GM18909 (cell line): ENCODE measurements at regions not wholly inside any gene's neighbourhood (a gene's known extent, or its start where the extent isn't known, plus 50 kb on each side); places are given as distances from the start of the nearest gene placed in this dataset.

Experiments used
- ATAC-seq: cut with Tn5 transposase; IDR thresholded peaks from one replicate; pipeline ENCODE4 v1.9.1; 2021; ENCODE audit warnings: mild to moderate bottlenecking; ENCODE audit not compliant: unreplicated experiment, poor library complexity

DNA sequence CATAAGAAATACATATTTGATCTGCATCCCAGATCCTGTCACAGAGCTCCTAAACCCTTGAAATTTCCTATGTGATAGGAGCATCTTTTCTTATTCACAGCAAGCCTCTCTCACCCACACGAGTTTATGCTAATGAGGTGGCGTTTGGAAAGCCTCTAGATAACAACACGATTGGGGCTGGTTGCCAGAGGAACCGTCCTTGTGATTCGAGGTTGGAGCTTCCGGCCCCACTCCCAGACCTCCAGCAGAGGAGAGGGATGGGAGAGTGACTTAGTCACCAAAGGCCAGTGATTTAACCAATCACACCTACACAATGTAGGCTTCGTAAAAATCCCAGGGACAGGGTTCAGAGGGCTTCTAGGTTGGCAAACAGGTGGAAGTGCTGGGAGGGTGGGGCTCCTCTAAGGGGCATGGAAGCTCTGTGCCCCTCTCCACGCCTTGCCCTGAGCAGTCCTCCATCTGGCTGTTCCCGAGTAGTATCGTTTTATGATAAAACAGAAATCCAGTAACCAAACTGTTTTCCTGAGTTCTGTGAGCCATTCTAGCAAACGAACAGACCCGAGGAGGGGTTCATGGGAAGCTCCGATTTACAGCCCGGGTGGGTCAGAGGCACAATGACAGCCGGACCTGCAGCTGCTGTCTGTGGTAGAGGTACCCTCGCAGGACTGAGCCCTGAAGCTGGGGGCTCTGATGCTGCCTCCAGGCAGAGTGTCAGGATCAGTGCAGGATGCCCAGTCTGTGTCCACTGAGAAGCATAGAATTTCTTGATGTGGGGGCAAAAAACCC is 238.1 kb upstream of the ARID1B start:
- no peak for ATAC-seq

DNA sequence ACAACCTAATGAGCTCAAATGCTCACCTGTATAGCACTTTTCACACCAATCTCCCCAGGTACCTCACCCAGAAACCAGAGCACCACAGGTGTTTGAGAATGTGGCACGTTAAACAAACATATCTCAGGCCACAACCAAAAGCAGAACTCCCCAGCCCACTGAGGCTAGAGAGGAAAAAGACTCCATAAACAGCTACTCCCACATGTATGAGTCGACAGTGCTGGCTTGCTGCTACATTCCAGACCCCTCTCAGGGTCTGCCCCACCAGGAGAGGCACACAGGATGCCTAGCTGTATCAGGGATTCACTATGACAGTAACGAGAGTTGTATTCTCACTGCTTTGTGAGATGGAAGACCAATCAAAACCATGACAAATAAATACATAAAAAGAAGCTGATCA is 242.6 kb upstream of the ARID1B start:
- ATAC-seq, result no peak

DNA sequence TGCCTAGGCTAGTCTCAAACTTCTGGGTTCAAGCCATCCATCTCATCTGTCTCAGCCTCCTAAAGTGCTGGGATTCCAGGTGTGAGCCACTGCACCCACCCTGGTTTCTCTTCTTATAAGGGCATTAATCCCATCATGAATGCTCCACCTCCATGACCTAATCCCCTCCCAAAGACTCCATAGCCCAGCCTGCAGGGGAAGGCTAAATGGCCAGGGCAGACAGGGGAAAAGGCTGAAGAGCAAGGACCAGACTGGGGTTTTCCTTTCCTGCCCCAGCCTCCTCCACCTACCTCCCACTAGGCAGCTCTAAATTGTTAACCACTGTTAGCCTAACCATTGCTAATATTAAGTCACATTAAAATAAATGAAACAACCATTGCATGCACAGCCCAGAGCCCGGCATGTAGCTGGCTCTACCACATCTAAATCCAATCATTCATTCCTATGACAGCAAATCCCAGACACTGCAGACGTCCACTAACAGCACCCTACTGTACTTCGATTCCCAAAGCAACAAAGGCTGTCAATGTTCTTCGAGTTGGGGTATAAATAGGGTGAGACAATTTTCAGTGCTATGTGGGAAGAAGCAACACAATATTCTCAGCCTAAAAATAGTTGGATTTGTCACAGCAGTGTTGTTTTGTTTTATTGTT is 243.2 kb upstream of the ARID1B start:
- ATAC-seq, result no peak

DNA sequence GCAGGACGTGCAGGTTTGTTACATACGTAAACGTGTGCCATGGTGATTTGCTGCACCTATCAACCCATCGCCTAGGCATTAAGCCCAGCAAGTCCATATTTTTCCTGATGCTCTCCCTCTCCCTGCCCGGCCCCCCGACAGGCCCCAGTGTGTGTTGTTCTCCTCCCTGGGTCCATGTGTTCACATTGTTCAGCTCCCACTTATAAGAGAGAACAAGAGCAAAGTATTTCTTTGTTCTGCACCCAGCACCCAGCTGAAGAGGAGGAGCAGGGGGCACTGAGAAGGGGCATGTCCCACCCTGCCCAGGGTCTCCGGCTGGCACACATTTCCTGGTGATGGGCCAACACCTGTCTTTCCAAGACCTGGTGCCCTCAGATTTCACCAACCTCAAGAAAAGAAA is 251.1 kb upstream of the ARID1B start:
- no peak for ATAC-seq

DNA sequence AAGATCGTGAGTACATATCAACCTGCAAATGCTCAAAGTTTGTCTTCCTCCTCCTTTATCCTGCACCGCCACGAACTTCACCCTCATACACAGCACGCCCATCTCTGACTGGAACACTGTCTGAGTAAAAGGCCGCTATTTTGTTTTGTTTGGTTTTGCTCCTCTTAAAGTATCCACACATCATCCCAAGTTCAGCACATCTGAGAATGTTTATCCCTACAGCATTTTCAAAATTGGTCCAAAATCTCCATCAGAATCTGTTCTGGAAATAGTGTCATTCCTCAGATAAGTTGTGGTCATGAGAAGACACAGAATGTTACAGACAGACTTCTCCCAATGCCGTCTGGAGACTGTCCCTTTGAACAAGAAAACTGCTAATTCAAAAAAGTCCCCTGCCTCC is 251.6 kb upstream of the ARID1B start:
- no peak for ATAC-seq

DNA sequence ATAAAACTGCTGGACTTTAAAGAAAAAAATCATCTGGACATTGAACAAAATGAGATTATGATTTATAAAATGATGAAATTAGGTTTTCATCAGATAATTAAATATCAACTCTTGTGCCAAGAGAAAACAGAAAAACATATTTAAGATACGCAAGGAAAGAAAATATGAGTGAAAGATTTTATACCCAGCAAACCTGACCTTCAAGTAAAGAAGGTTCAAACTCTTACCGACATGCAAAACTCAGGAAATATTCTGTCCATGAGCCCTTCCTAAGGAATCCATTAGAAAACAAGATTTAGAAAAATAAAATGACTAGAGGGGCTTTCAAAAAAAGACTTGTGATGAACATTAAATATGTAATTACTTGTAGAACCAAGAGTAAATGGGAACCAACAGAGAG is 257.2 kb upstream of the ARID1B start:
- no peak for ATAC-seq

DNA sequence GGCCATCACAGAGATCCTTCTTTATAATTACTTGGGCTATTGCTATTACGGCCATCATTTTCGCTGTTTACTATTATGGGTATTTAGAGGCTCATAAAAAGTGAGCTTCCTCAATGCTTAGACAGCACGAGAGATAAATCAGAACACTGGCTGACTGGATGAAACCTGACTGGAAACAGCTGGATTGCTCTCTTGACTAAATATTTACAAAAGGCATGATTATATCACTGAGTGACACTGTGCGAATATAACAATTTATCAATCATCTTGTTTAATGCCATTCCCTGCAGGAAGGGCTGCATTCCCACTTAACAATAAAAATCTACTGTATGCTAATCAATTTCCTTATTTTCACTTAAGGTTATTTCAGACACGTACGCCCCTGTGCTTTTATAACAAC is 260.1 kb upstream of the ARID1B start:
- ATAC-seq, result no peak

DNA sequence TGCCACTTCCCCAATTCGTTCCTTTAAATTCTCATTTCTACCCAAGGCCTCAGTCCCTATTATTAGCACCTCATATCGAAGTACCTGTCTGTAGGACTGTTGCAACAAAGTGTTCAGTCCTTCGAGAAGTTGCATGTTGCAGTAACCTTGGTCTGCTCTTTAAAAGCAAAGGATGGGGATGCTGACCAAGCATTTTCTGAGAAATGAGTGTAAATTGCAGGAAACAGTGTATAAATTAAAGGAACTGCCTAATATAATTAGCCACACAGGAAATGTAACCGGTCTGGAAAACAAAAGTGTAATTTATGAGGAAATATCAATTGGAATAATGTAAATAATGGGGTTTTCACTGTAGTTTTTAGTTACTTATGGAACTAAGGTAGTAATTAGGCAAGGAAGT is 261.9 kb upstream of the ARID1B start:
- no peak for ATAC-seq

DNA sequence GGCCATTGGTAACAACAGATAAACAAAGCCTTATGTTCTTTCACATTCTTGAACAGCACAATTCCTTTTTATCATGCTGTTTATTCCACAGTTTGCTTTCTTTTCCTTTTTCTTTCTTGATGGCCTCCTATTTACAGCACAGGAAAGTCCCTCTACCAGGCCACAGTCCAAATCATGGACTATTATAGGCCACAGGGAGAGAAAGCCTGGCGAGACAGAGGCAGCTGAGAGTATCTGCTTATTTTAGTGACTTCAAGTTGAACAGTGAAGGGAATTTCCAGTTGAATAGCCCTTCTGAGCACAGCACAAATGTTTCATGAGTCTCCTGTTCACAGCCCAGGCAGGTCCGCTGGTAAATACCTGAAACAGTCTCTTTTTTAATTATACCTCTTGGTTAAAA is 263.7 kb upstream of the ARID1B start:
- ATAC-seq, result no peak

DNA sequence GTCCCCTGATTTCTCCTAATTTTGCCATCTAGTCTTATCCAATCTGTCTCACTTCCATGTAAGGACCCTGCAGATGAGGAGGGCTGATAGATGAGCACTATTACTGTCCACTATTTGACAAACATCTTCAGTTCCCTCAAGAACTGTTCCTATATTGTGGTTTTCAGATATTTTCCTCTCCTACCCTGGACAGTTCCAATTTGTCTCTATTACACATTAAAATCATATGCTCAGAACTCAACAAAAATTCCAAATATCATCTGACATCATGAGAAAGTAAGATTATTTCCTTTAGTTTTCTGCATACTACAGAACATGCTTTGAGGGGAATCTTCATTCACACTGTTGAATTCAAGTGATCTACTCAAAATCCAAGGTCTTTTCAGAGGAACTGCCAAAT is 265.6 kb upstream of the ARID1B start:
- ATAC-seq, result no peak

DNA sequence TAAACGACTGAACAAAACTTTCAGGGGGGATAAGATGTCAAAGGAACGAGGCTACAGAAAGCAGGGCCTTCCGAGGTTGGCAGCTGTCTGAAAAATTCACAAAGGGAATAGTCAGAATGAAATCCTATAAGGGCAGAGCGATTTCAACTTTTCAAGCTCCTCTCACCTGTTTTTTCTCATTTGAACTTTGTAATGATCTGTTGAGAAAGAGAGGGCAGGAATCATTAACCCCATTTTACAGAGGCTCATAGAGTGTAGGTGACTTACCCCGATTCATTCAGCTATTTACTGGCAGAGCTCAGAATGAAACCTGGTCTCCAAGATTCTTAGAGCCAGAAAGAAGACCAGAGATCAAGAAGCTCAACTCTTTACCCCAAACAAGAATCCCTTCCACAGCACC is 266.1 kb upstream of the ARID1B start:
- ATAC-seq, result no peak

DNA sequence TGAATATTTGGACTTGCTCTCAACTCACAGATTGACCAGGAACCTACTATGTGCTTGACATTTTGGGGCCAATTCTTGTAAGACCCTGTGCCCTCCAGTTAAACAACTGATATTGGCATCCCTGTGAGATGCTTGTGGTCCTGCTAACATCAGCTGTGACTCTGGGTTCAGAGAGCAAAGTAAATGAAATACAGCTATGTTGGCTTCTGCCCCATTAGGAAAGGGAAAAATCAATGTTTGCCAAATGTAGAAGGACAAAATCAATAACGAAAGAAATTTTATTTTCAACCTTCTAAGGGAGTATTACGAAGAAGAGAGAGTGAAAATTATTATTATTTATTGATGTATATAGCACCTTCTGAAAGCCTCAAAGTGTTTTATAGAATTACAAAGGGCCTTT is 266.9 kb upstream of the ARID1B start:
- ATAC-seq, result no peak

DNA sequence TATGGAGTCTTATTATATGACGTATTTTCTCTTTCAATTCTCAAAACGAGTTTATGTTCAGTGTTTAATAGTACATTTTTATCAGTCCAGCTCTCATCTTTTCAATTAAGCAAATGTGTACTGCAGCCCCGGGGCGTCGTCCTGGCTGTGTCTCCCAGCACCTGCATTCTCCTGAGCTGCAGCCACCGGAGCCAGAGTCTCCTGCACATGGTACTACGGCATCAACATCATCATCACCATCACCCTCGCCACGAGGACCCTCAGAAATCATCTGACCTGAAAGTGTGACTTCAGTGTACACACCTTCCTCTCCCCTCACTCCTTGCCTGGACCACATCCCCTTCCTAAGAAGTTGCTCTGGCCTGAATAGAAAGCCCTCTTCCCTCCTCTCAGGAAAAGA is 267.7 kb upstream of the ARID1B start:
- no peak for ATAC-seq

DNA sequence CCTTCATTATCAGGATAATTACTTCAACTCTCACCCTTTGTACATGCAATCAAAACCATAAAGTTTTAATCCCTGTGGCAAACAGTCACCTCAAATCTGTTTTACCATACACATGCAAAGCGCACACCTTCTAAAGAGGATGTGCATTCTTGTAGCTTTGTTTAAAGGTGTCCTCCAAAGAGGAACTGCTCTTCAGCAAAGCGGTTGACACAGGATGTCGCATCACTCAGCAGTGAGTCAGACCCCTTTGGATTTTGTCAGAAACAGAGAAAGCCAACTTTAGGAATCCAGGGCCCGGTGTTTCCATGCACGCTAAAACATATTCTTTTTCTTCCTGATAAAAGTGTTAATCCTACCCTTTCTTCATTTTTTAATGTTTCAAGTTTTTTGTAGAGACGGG is 268.3 kb upstream of the ARID1B start:
- ATAC-seq, result no peak

DNA sequence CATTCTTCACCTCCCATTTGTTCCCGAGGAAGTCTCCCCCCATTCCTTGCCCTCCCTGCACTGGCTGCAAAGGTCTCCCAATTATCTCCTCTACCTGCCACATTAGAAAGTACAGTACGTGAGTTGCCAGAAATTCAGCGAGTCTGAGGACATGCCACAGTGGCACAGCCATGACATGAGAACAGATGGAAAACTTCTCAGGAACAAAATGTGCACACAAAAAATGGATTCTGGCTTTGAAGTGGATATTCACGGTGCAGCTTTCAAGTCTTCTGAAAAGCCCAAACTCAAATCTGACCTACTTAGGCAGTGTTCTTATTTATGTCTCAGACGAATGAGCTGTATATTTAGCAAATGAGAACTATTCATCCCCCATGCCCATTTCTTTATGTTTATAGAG is 269.1 kb upstream of the ARID1B start:
- no peak for ATAC-seq

DNA sequence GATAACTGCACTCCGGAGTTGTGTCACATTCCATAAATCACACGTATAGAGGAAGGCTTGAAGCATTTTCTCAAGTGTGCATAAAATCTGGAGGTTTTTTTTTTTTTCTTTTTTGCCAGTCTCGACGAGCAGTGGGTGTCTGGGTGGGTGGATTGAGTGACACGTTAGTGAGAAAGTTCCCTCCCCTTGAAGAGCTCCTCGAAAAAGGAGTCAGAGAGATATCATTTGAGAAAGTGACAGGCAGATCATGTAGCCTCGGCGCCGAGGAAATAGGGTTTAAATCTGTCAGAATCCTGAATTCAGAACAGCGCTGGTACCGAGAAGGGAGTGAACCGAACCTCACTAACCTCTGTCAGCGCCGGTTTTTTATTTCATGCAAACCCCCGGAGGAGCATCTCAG is 269.5 kb upstream of the ARID1B start:
- no peak for ATAC-seq

DNA sequence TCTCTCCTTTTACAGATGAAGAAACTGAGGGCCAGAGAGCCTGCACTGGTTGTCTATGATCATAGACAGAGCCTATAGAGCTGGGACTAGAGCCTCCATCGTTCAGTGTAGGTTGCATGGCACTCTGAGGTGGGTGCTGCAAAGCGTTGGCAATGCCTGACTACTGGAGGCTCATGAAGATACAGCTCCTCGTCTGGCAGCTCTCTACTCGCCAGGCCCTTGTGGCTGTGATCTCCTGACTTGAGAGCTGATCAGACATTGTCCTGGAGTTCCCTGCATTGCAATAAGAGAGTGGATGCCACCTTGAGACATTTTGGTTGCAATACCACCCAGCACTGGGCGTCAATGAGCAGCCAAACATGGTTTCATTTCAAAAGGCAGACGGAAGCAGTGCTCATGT is 270.1 kb upstream of the ARID1B start:
- ATAC-seq, result no peak

DNA sequence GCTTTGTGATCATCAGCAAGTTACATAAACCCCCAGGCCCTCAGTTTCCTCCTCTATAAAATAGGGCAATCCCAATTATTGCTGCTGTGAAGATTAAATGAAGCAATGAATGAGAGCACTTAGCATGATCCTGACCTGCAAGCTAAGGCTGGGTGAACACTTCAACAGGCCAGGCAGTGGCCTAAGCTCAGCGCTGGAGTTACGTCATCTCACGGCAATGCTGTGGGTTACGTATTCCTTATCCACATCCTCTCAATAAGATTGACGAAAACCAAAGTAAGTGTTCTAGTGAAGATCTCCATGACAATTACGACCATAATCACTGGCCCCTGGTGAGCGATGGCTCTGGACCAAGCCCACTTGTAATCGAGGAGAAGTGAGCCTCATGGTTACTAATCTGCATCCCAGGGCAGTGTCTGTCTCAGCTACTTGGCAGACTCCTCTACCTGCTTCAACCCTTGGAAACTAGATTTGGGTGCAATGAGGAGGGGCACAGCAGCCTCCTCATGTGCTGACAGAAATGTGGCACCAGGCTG is 274.1 kb upstream of the ARID1B start:
- no peak for ATAC-seq

DNA sequence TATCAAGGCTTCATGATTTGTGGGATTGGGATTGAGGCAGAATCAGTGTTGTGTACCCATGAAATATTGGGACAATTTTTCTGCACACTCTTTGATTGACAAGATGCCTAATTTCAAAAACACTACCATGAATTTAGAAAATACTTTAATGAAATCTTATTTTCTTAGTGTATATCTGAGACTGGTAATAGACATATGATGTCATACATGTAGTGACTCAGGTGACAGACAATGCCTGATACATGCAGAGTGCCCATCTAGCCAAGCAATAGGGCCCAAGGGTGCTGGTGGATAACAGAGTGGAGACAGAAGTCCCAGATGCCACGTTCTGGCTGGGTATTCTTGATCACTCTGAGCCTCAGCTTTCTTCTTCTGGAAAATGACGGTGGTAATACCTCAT is 279.6 kb upstream of the ARID1B start:
- no peak for ATAC-seq

DNA sequence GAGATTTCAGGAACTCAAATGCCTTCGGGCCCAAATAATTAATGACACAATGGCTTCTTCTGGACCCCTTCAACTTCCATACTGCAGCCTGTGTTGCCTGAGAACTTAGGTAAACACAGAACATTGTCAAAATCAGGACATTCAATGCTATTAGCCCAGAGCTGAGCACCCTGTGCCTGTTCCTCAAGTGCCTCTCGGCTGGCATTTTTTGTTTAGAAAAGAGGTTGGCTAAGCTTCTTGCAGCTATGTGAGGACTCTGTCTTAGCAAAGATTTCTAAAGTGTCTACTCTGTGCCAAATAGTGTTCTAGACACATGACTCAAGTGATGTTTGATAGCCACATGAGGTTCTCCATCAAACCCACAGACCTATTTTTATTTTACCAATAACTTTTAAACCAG is 289.3 kb upstream of the ARID1B start:
- ATAC-seq, result no peak

DNA sequence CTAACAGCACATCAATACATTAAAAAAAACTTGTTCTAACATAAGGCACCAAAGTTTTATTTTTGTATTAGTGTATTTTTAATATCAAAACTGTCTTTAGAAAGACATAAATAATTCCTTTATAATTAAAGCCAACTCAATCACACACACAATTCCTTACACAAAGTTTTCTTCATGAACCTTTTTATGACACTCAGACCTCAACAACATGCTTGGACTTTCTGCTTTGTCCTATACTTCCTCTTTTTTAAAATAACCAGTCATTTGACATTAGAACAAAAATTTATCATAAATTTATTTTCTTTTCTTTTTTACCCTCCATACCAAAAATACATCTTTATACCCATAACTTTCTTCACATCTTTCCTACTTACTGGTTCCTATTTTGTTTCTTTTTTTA is 292.0 kb upstream of the ARID1B start:
- ATAC-seq, result no peak

DNA sequence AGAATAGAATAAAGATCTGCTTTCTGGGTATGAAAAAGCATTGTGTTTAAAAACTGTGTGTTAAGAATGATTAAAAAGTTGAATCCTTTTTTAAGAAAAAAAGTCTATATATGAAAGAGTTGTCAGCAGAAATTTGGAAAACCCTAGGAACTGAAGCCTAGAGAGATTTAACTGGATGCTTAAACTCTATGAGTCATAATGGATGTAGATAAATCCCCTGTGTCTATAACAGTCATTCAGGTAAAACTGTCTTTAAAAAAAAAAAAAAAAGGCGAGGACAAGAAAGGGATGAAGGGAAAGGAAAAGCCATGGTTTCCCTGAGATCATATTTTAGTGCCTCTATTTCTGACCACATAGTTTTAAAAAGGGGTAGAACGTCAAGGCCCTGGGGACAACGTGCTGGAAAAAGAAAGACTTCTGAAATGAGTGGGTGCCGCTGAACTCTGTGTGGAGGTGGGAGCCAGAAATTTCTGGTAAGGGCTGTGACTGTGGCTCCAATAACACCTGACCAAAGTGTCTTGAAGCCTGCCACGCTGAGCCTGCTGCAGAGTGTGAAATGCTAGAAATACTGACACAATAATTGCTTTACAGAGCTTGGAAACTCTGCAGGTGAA is 302.6 kb upstream of the ARID1B start:
- no peak for ATAC-seq
